SH-SY5Y (cell line): ENCODE measurements at regions not wholly inside any gene's neighbourhood (a gene's known extent, or its start where the extent isn't known, plus 50 kb on each side); places are given as distances from the start of the nearest gene placed in this dataset.

Source experiments
- GATA2 ChIP-seq: IDR thresholded peaks from 2 replicates; pipeline ENCODE4 v1.6.1; 2011; ENCODE audit warnings: mild to moderate bottlenecking, low read depth, low read length
- GATA3 ChIP-seq: IDR thresholded peaks from 2 replicates; pipeline ENCODE4 v1.6.1; 2011; ENCODE audit warnings: low read depth, mild to moderate bottlenecking, low read length, moderate library complexity

GRCh38 chr10:65301181-65301580 is 1624.7 kb upstream of the LRRTM3 start:
- TF ChIP-seq GATA2 (no peak), GATA3 (no peak)
